M059J (cell line): ENCODE measurements at regions not wholly inside any gene's neighbourhood (a gene's known extent, or its start where the extent isn't known, plus 50 kb on each side); places are given as distances from the start of the nearest gene placed in this dataset.
"Not testable (repeated sequence)": the region's sequence is repeated elsewhere in the genome, so short reads cannot be mapped to it uniquely, and the experiment has no call there.

Source experiments
- DNase-seq: peaks from one replicate; pipeline ENCODE4 v3.0.0-alpha.2; 2012; ENCODE audit warnings: low read depth

GRCh38 chr18:15060279-15060880 lies 312.4 kb downstream of the ANKRD30B start:
- peak; percentile 7 for DNase-seq

GRCh38 chr18:15061289-15061896 lies 313.4 kb downstream of the ANKRD30B start:
- DNase-seq = not testable (repeated sequence)

GRCh38 chr18:15066434-15066833 lies 318.5 kb downstream of the ANKRD30B start:
- DNase-seq = not testable (repeated sequence)

DNA sequence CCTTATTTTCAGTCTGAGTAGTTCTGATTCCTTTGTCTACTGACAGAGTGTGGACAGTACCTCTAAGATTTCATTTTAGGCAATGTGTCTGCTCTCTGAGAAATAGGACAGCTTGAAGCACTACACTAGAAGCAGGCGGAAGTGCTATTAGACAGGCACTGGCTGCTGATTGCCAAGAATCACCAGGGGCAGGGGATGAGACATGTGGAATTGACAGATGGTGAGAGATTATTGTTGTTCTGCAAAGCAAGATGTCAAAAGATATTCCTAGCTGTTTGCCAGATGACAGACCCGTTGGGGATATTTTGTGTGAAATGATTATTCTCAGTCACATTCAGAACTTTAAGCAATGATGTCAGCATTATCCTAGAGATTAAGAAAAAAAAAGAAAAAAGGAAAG lies 323.3 kb downstream of the ANKRD30B start:
- DNase-seq = not testable (repeated sequence)
